GM12878 (cell line): ENCODE measurements at regions not wholly inside any gene's neighbourhood (a gene's known extent, or its start where the extent isn't known, plus 50 kb on each side); places are given as distances from the start of the nearest gene placed in this dataset.

Experiments used
- ATAC-seq: fragments of 200-7000 bp; cut with Tn5 transposase; 3 replicates; pipeline ENCODE4 v1.9.1; 2020; ENCODE audit warnings: mild to moderate bottlenecking, moderate library complexity
- BruUV-seq: library from RNA; stranded (reverse); fragments of 400-500 nt; replicated peaks from 2 replicates; lab custom pipeline; 2021; lab: Mats Ljungman, UMichigan
- CTCF ChIA-PET: fragments of 300-600 bp; sonication (Branson Sonifier 250); formaldehyde crosslinking; extraction: SDS; loops from one replicate; lab custom pipeline; 2021; ENCODE audit warnings: inconsistent platforms; lab: Yijun Ruan, JAX
- POLR2A ChIA-PET: fragments of 350-600 bp; formaldehyde crosslinking; extraction: SDS; loops from one replicate; lab custom pipeline; 2021; ENCODE audit warnings: inconsistent platforms; lab: Charles Lee
- RAD21 ChIA-PET: fragments of 300-600 bp; sonication (Branson Sonifier 250); formaldehyde crosslinking; loops from one replicate; lab custom pipeline; 2023; ENCODE audit warnings: antibody characterized with exemption; ENCODE audit not compliant: unreplicated experiment; lab: Charles Lee
- SMC1A ChIA-PET: fragments of 300-600 bp; sonication (Branson Sonifier 250); formaldehyde crosslinking; loops from one replicate; lab custom pipeline; 2023; ENCODE audit not compliant: unreplicated experiment, uncharacterized antibody; lab: Charles Lee
- DNase-seq: peaks from one replicate; pipeline ENCODE4 v3.0.0-alpha.2; 2011; ENCODE audit warnings: low read depth, low spot score
- FAIRE-seq: peaks from 3 replicates; lab custom pipeline; 2011; peaks lifted over from hg19 to GRCh38; lab: Jason Lieb, UNC
- H2AFZ ChIP-seq: 2 replicates; pipeline ENCODE4 v1.6.0; 2011; ENCODE audit warnings: low read depth, low read length, control low read depth; ENCODE audit not compliant: control insufficient read depth
- H3K27ac ChIP-seq: 2 replicates; pipeline ENCODE4 v1.5.1; 2011; ENCODE audit warnings: control low read depth; ENCODE audit not compliant: control insufficient read depth, insufficient read depth
- H3K27me3 ChIP-seq, 2 experiments: replicated peaks in 1 of 2; 2 replicates each; pipeline versions ENCODE4 v1.6.0 to v1.6.1; 2011; ENCODE audit warnings: low read length in 1 of 2; ENCODE audit not compliant: control insufficient read depth in 2 of 2, insufficient read depth in 2 of 2
- H3K36me3 ChIP-seq, 2 experiments: 2 replicates each; pipeline ENCODE4 v1.5.1; 2011; ENCODE audit warnings: low read length in 1 of 2; ENCODE audit not compliant: control insufficient read depth in 2 of 2, insufficient read depth in 2 of 2
- H3K4me1 ChIP-seq: 2 replicates; pipeline ENCODE4 v1.6.1; 2011; ENCODE audit warnings: mild to moderate bottlenecking, low read length, moderate library complexity, mixed read lengths; ENCODE audit not compliant: control insufficient read depth, insufficient read depth
- H3K4me2 ChIP-seq: 2 replicates; pipeline ENCODE4 v1.6.0; 2011; ENCODE audit warnings: control low read depth; ENCODE audit not compliant: control insufficient read depth, insufficient read depth
- H3K4me3 ChIP-seq: fragments of 200-600 bp; sonication (generic); 2 replicates; pipeline ENCODE4 v1.5.1; 2016
- H3K79me2 ChIP-seq: 2 replicates; pipeline ENCODE4 v1.6.0; 2011; ENCODE audit warnings: low read length; ENCODE audit not compliant: control insufficient read depth, insufficient read depth
- H3K9ac ChIP-seq: 2 replicates; pipeline ENCODE4 v1.8.0; 2011; ENCODE audit warnings: low read length, control low read depth, mixed read lengths; ENCODE audit not compliant: control insufficient read depth, insufficient read depth
- H3K9me3 ChIP-seq: replicated peaks from 3 replicates; pipeline ENCODE4 v1.5.1; 2011; ENCODE audit warnings: mild to moderate bottlenecking, low read length; ENCODE audit not compliant: control insufficient read depth, insufficient read depth
- H4K20me1 ChIP-seq: 2 replicates; pipeline ENCODE4 v1.6.0; 2011; ENCODE audit not compliant: control insufficient read depth, insufficient read depth
- BACH1 ChIP-seq: fragments of 450-650 bp; IDR thresholded peaks from 2 replicates; pipeline ENCODE4 v1.6.1; 2017; ENCODE audit warnings: mild to moderate bottlenecking, borderline replicate concordance
- BHLHE40 ChIP-seq, 2 experiments: fragments of 450-650 bp in 1 of 2; IDR thresholded peaks; 2 replicates each; pipeline ENCODE4 v1.6.1; 2011 to 2017; ENCODE audit warnings: low read depth in 2 of 2, borderline replicate concordance in 1 of 2, improper control_type of control experiment in 1 of 2, low read length in 1 of 2, mild to moderate bottlenecking in 1 of 2
- GATAD2B ChIP-seq: fragments of 450-650 bp; conservative IDR thresholded peaks from 2 replicates; pipeline ENCODE4 v1.6.1; 2017; ENCODE audit warnings: low read depth, mild to moderate bottlenecking, moderate library complexity
- NR2C1 ChIP-seq: fragments of 450-650 bp; IDR thresholded peaks from 2 replicates; pipeline ENCODE4 v1.6.1; 2017; ENCODE audit warnings: antibody characterized with exemption, mild to moderate bottlenecking, moderate library complexity
- NRF1 ChIP-seq: conservative IDR thresholded peaks from 2 replicates; pipeline ENCODE4 v1.6.1; 2011; ENCODE audit warnings: mild to moderate bottlenecking, low read depth, low read length, improper control_type of control experiment
- PBX3 ChIP-seq: IDR thresholded peaks from 2 replicates; pipeline ENCODE4 v1.6.1; 2011; ENCODE audit warnings: mild to moderate bottlenecking, low read depth, low read length, moderate library complexity; ENCODE audit not compliant: insufficient replicate concordance
- POLR2A ChIP-seq: IDR thresholded peaks from 2 replicates; pipeline ENCODE4 v1.6.1; 2011; ENCODE audit warnings: low read depth, mild to moderate bottlenecking, low read length
- RFX5 ChIP-seq: IDR thresholded peaks from 2 replicates; pipeline ENCODE4 v1.6.1; 2011; ENCODE audit warnings: low read depth, low read length, improper control_type of control experiment
- SMAD1 ChIP-seq: fragments of 450-650 bp; IDR thresholded peaks from 2 replicates; pipeline ENCODE4 v1.6.1; 2018; ENCODE audit warnings: mild to moderate bottlenecking, low read depth; ENCODE audit not compliant: partially characterized antibody
- STAT1 ChIP-seq: fragments of 450-650 bp; conservative IDR thresholded peaks from 2 replicates; pipeline ENCODE4 v1.6.1; 2014; ENCODE audit warnings: antibody characterized with exemption, mild to moderate bottlenecking
- STAT3 ChIP-seq: IDR thresholded peaks from 2 replicates; pipeline ENCODE4 v1.6.1; 2011; ENCODE audit warnings: low read depth, low read length, improper control_type of control experiment
- ZNF274 ChIP-seq: IDR thresholded peaks from one replicate; pipeline ENCODE4 v1.8.0; 2011; ENCODE audit not compliant: insufficient read length, insufficient read depth
- WGBS: methylation state at CpG from one replicate; pipeline ENCODE4 v1.1.6; 2016; ENCODE audit warnings: low lambda C conversion rate; ENCODE audit not compliant: insufficient replicate concordance, insufficient coverage; ENCODE audit errors: missing lambda C conversion rate; 5-methylcytosine and 5-hydroxymethylcytosine counted together
- in situ Hi-C: fragments of 300-500 bp; cut with MboI; formaldehyde crosslinking; loops from 9 replicates; pipeline ENCODE4 v1.14.3; 2018; ENCODE audit warnings: mixed read lengths
- intact Hi-C: fragments of 100-400 bp; cut with micrococcal nuclease; formaldehyde crosslinking; loops from one replicate; pipeline ENCODE4 v1.14.2; 2022; ENCODE audit not compliant: unreplicated experiment
- TF ChIP-seq, protein P1 (sequence below): IDR thresholded peaks from 2 replicates; pipeline ENCODE4 v1.6.1; 2011; ENCODE audit warnings: low read depth, mild to moderate bottlenecking, low read length, moderate library complexity, borderline replicate concordance; ENCODE audit errors: extremely low read depth
- TF ChIP-seq, protein P2 (sequence below): IDR thresholded peaks from 2 replicates; pipeline ENCODE4 v1.6.1; 2012; ENCODE audit warnings: low read length, inconsistent platforms
- TF ChIP-seq, protein P3 (sequence below): IDR thresholded peaks from 2 replicates; pipeline ENCODE4 v1.6.1; 2011; ENCODE audit warnings: borderline replicate concordance, low read depth, mild to moderate bottlenecking, moderate library complexity, mixed read lengths, low read length; ENCODE audit not compliant: insufficient read depth; ENCODE audit errors: extremely low read length
- TF ChIP-seq, protein P4 (sequence below): fragments of 450-650 bp; IDR thresholded peaks from 2 replicates; pipeline ENCODE4 v1.6.1; 2018; ENCODE audit warnings: mild to moderate bottlenecking, low read depth, moderate library complexity; ENCODE audit not compliant: partially characterized antibody

- SMC1A ChIA-PET, result interaction anchor here (1.0 to 1.1 kb wide), 2 partner anchors 30 to 39 kb away, joined by 3 read pairs; no protein-coding TSS in a partner anchor
Observed at GRCh38 chr6:21955053-21955595, 341.7 kb downstream of the PRL start.

More at GRCh38 chr6:21955053-21955595, 341.7 kb downstream of the PRL start:
- WGBS, result 64% methylated on average over 3 of the region's 3 CpGs
- TF ChIP-seq ZNF274 (no peak), STAT3 (no peak), GATAD2B (no peak), NR2C1 (no peak), PBX3 (no peak), NRF1 (no peak), STAT1 (no peak), SMAD1 (no peak), POLR2A (no peak), BHLHE40 (IDR thresholded peaks at IDR 0.05; ENCODE audit: borderline replicate concordance in 1 of 2, low read depth in 2 of 2, low read length in 1 of 2) (no peak), BACH1 (no peak), RFX5 (no peak)
- TF ChIP-seq, protein P1, sequence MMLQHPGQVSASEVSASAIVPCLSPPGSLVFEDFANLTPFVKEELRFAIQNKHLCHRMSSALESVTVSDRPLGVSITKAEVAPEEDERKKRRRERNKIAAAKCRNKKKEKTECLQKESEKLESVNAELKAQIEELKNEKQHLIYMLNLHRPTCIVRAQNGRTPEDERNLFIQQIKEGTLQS, result no peak
- TF ChIP-seq, protein P2, sequence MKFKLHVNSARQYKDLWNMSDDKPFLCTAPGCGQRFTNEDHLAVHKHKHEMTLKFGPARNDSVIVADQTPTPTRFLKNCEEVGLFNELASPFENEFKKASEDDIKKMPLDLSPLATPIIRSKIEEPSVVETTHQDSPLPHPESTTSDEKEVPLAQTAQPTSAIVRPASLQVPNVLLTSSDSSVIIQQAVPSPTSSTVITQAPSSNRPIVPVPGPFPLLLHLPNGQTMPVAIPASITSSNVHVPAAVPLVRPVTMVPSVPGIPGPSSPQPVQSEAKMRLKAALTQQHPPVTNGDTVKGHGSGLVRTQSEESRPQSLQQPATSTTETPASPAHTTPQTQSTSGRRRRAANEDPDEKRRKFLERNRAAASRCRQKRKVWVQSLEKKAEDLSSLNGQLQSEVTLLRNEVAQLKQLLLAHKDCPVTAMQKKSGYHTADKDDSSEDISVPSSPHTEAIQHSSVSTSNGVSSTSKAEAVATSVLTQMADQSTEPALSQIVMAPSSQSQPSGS, result no peak
- TF ChIP-seq, protein P3, sequence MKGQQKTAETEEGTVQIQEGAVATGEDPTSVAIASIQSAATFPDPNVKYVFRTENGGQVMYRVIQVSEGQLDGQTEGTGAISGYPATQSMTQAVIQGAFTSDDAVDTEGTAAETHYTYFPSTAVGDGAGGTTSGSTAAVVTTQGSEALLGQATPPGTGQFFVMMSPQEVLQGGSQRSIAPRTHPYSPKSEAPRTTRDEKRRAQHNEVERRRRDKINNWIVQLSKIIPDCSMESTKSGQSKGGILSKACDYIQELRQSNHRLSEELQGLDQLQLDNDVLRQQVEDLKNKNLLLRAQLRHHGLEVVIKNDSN, result no peak
- TF ChIP-seq, protein P4, sequence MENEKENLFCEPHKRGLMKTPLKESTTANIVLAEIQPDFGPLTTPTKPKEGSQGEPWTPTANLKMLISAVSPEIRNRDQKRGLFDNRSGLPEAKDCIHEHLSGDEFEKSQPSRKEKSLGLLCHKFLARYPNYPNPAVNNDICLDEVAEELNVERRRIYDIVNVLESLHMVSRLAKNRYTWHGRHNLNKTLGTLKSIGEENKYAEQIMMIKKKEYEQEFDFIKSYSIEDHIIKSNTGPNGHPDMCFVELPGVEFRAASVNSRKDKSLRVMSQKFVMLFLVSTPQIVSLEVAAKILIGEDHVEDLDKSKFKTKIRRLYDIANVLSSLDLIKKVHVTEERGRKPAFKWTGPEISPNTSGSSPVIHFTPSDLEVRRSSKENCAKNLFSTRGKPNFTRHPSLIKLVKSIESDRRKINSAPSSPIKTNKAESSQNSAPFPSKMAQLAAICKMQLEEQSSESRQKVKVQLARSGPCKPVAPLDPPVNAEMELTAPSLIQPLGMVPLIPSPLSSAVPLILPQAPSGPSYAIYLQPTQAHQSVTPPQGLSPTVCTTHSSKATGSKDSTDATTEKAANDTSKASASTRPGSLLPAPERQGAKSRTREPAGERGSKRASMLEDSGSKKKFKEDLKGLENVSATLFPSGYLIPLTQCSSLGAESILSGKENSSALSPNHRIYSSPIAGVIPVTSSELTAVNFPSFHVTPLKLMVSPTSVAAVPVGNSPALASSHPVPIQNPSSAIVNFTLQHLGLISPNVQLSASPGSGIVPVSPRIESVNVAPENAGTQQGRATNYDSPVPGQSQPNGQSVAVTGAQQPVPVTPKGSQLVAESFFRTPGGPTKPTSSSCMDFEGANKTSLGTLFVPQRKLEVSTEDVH, result no peak
- Histone ChIP-seq H3K36me3 (no peaks in the 10 kb centered on the region), H3K27ac (no peak overlapping the region), H3K4me2 (no peak overlapping the region), H3K4me1 (peaks cover 11% of the 10 kb centered on the region), H3K9ac (no peak overlapping the region), H3K9me3 (no peaks in the 10 kb centered on the region; the same call in 2 of the 3 replicates), H3K27me3 (no peaks in the 10 kb centered on the region), H3K4me3 (no peak overlapping the region), H2AFZ (no peak overlapping the region), H3K79me2 (no peaks in the 10 kb centered on the region), H4K20me1 (no peaks in the 10 kb centered on the region)
- FAIRE-seq (no peak), ATAC-seq (no peak), DNase-seq (no peak)
- CTCF ChIA-PET, result interaction anchor here (1.0 to 1.5 kb wide), 2 partner anchors 9 to 20 kb away, joined by 4 to 5 read pairs; no protein-coding TSS in a partner anchor
- in situ Hi-C loops, result no loop called here
- BruUV-seq, result no TSS peak
- intact Hi-C loops, result no loop called here
- POLR2A ChIA-PET, result no interaction called here
- RAD21 ChIA-PET, result no interaction called here
